A673 (cell line): ENCODE measurements at regions not wholly inside any gene's neighbourhood (a gene's known extent, or its start where the extent isn't known, plus 50 kb on each side); places are given as distances from the start of the nearest gene placed in this dataset.
"Not testable (repeated sequence)": the region's sequence is repeated elsewhere in the genome, so short reads cannot be mapped to it uniquely, and the experiment has no call there.

ENCODE experiments used
- CTCF ChIP-seq: fragments of 300-800, 200-600 bp; sonication (generic); conservative IDR thresholded peaks from 2 replicates; pipeline ENCODE4 v1.5.1; 2017; ENCODE audit warnings: low read depth, mild to moderate bottlenecking, antibody characterized with exemption, low read length, moderate library complexity, mixed read lengths
- EZH2 ChIP-seq: fragments of 200-600 bp; sonication (generic); IDR thresholded peaks from 2 replicates; pipeline ENCODE4 v1.6.1; 2017; ENCODE audit warnings: borderline replicate concordance, low read depth, mild to moderate bottlenecking, mixed read lengths, antibody characterized with exemption, low read length; ENCODE audit not compliant: poor library complexity, severe bottlenecking

- TF ChIP-seq CTCF, EZH2: not testable (repeated sequence)
Observed at GRCh38 chr5:166926806-166927475, 1364.5 kb upstream of the WWC1 start.
